GM12891 (cell line): ENCODE measurements at regions not wholly inside any gene's neighbourhood (a gene's known extent, or its start where the extent isn't known, plus 50 kb on each side); places are given as distances from the start of the nearest gene placed in this dataset.

Experiments
- PAX5 ChIP-seq: IDR thresholded peaks from 2 replicates; pipeline ENCODE4 v1.6.1; 2011; ENCODE audit warnings: low read length, moderate library complexity, mild to moderate bottlenecking; ENCODE audit not compliant: insufficient read depth, severe bottlenecking
- POLR2A ChIP-seq: IDR thresholded peaks from 2 replicates; pipeline ENCODE4 v1.6.1; 2011; ENCODE audit warnings: low read depth, low read length, control low read depth
- POLR2AphosphoS5 ChIP-seq: IDR thresholded peaks from 2 replicates; pipeline ENCODE4 v1.6.1; 2011; ENCODE audit warnings: low read depth, low read length, control low read depth
- POU2F2 ChIP-seq: IDR thresholded peaks from 2 replicates; pipeline ENCODE4 v1.6.1; 2011; ENCODE audit warnings: low read depth, mild to moderate bottlenecking, control low read depth, low read length, moderate library complexity
- SPI1 ChIP-seq: IDR thresholded peaks from 2 replicates; pipeline ENCODE4 v1.6.1; 2011; ENCODE audit warnings: low read depth, low read length, control low read depth
- TAF1 ChIP-seq: IDR thresholded peaks from 2 replicates; pipeline ENCODE4 v1.6.1; 2011; ENCODE audit warnings: low read depth, low read length, control low read depth

DNA sequence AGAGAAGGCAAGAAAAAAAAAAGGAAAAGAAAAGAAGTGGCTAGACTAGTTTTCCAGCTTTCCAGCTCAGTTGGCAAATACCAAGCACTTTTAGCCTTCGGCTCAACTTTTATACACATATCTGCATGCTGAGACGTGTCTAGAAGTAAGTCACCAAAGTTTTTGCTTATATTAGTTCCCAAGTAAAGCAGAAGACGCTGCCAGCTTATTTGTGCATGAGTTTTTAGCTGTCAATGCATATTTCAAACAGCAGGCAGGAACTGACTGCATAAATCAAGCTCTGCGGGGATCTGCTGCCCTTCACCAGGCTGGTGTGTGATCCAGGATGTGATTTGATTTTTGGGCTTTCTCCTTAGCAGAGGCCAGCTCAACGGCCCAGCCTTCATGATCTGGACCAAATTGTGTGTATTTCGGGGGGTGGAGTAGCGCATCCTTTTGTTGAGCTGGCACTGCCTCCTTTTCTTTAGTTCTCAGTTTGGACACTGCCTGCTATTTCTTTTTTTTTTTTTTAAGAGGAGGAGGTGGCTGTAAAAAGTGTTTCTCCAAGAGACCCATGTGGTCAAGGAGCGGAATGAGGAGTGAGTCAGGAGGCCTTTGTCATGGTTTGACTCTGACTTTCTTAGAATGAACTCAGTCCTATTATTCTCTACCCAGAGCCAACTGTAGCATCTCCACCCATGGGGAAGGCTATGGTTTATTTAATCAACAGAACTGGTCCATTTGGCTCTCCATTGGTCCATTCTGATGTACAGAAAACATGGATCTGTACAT, 162.6 kb upstream of the XYLT1 start:
- TF ChIP-seq POLR2A (no peak), POLR2AphosphoS5 (no peak), TAF1 (no peak), PAX5 (no peak), SPI1 (no peak), POU2F2 (no peak)
